ES-I3 (cell line): ENCODE measurements at regions not wholly inside any gene's neighbourhood (a gene's known extent, or its start where the extent isn't known, plus 50 kb on each side); places are given as distances from the start of the nearest gene placed in this dataset.

Source experiments
- H3K36me3 ChIP-seq: 2 replicates; pipeline ENCODE4 v1.6.1; 2013; ENCODE audit warnings: mild to moderate bottlenecking, low read length, control low read depth, moderate library complexity; ENCODE audit not compliant: insufficient read depth
- H3K4me1 ChIP-seq: 2 replicates; pipeline ENCODE4 v1.6.1; 2013; ENCODE audit warnings: mild to moderate bottlenecking, control low read depth, low read length; ENCODE audit not compliant: insufficient read depth
- H3K9ac ChIP-seq: 2 replicates; pipeline ENCODE4 v1.6.1; 2013; ENCODE audit warnings: low read depth, mild to moderate bottlenecking, low read length, moderate library complexity
- H3K9me3 ChIP-seq: 2 replicates; pipeline ENCODE4 v1.6.1; 2013; ENCODE audit warnings: mild to moderate bottlenecking, low read length, moderate library complexity; ENCODE audit not compliant: control insufficient read depth, insufficient read depth

DNA sequence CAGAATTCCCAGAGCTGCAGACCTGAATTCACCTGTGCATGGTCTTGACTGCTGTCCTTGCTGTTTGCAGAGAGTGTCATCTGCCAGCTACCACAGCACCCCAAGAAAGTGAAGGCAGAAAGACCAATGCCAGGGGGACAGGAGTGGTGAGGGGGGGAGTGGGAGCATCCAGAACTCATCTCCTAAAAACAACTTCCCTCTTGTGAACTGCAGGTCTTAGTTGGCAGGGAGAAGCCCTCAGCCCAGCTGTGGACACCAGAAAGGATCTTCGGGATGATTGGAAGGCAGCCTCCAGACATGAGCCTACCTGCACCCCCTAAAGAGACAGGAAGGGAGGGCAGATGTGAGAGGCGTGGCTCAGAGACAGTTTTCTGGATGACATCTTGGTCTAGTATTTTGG lies 615.8 kb upstream of the MGMT start:
- H3K36me3 ChIP-seq, result no peaks in the 10 kb centered on the region
- no peaks in the 10 kb centered on the region for H3K9me3 ChIP-seq
- H3K9ac ChIP-seq, result no peak overlapping the region
- H3K4me1 ChIP-seq, result no peaks in the 10 kb centered on the region

- Histone ChIP-seq H3K36me3 (no peaks in the 10 kb centered on the region), H3K9ac (no peak overlapping the region), H3K4me1 (no peaks in the 10 kb centered on the region), H3K9me3 (no peaks in the 10 kb centered on the region)
Observed at GRCh38 chr10:128851726-128852125, 615.3 kb upstream of the MGMT start.

DNA sequence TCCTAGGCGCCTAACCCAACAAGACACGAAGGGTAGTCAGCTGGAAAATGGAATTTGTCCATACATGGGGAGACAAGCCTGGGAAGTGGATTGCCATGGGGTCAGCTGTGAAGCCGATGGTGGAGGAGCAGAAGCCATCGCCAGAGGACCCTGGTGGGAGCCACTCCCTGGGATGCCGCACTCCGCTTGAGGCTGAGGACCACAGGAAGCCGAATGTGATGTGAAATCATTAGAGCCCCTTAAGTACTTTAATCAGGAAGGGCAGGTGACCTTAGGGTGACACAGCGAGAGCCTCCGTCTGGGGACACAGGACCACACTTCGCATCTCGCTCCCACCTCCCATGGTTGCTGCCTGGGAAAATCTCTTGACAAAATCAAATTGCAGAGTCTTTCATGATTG lies 614.6 kb upstream of the MGMT start:
- Histone ChIP-seq H3K36me3 (no peaks in the 10 kb centered on the region), H3K4me1 (no peaks in the 10 kb centered on the region), H3K9ac (no peak overlapping the region), H3K9me3 (no peaks in the 10 kb centered on the region)

DNA sequence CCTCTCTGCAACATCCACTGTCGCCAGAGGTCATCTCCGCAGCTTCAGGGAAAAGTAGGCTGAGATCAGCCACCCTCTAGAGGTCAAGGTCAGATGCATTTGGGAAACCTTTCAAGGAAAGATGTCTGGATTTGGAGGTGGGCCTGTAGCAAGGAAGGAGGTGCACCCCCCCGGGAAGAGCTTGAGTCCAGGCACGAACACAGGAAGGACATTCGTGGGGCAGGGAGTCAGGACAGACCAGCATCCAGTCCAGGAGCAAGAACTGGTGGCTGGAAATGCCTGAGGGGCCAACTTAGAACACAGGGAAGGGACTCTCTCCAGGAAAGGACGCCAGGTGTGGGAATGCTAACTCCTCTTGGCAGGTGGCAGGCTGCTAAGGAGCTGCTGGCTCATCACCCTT lies 614.1 kb upstream of the MGMT start:
- Histone ChIP-seq H3K9ac (no peak overlapping the region), H3K9me3 (no peaks in the 10 kb centered on the region), H3K36me3 (no peaks in the 10 kb centered on the region), H3K4me1 (no peaks in the 10 kb centered on the region)

- H3K9me3 ChIP-seq, result no peaks in the 10 kb centered on the region
- H3K36me3 ChIP-seq, result no peaks in the 10 kb centered on the region
- no peak overlapping the region for H3K9ac ChIP-seq
- no peaks in the 10 kb centered on the region for H3K4me1 ChIP-seq
Observed at GRCh38 chr10:128853537-128853936, 613.5 kb upstream of the MGMT start.

DNA sequence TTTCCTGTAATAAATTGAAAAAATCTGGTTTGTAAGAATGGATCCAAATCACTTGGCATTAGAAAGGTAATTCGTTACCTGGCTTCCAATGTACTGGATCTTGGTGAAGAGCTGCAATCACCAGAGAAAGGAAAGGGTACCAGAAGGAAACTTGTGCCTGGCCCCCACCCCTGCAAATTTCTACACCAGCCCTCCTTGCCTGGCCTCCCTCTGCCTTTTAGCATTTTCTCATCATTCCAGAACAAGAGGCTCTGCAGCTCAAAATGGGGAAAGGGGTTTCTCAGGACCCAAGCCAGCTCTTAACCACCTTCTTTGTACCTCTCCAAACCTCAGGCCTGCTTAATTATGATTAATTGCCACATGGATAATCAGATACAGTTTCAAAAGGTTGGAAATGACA lies 612.8 kb upstream of the MGMT start:
- H3K36me3 ChIP-seq, result no peaks in the 10 kb centered on the region
- H3K4me1 ChIP-seq, result no peaks in the 10 kb centered on the region
- H3K9ac ChIP-seq, result no peak overlapping the region
- no peaks in the 10 kb centered on the region for H3K9me3 ChIP-seq

GRCh38 chr10:128854963-128855362 lies 612.1 kb upstream of the MGMT start:
- no peaks in the 10 kb centered on the region for H3K9me3 ChIP-seq
- no peaks in the 10 kb centered on the region for H3K36me3 ChIP-seq
- no peak overlapping the region for H3K9ac ChIP-seq
- H3K4me1 ChIP-seq, result no peaks in the 10 kb centered on the region

- Histone ChIP-seq H3K9ac (no peak overlapping the region), H3K4me1 (no peaks in the 10 kb centered on the region), H3K36me3 (no peaks in the 10 kb centered on the region), H3K9me3 (no peaks in the 10 kb centered on the region)
Observed at GRCh38 chr10:128855618-128856428, 611.2 kb upstream of the MGMT start.

DNA sequence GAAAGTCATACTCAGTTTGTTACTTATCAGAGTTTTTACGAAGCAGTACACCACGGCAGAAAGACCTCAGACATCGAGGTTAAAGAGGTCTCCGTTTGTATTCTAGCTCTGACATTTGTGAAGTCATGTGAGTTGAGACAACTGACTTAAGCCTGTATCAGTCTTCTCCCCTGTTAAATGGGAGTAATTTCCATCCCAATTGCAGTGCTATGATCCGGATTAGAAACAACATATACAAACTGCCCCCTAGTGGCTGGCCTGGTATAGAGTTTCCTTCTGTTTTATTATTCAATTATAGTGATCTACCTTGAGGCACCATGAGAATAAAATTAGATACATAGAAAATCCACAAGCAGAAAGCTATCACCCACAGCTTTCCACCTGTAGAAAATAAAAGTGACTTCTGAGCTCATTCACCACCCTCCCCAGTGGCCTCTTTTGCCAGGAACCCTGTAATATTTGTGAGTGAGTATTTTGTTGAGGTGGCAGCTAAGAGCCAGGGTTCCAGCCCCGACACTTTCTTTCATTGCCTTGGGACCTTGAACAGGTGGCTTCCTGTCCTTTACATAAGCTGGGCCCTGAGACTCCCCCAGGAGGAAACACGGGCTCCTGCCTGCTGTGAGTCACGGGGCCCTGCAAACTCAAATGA lies 607.2 kb upstream of the MGMT start:
- Histone ChIP-seq H3K36me3 (no peaks in the 10 kb centered on the region), H3K9ac (no peak overlapping the region), H3K4me1 (no peaks in the 10 kb centered on the region), H3K9me3 (no peaks in the 10 kb centered on the region)

GRCh38 chr10:128860574-128860973 lies 606.5 kb upstream of the MGMT start:
- Histone ChIP-seq H3K9me3 (no peaks in the 10 kb centered on the region), H3K36me3 (no peaks in the 10 kb centered on the region), H3K9ac (no peak overlapping the region), H3K4me1 (no peaks in the 10 kb centered on the region)

DNA sequence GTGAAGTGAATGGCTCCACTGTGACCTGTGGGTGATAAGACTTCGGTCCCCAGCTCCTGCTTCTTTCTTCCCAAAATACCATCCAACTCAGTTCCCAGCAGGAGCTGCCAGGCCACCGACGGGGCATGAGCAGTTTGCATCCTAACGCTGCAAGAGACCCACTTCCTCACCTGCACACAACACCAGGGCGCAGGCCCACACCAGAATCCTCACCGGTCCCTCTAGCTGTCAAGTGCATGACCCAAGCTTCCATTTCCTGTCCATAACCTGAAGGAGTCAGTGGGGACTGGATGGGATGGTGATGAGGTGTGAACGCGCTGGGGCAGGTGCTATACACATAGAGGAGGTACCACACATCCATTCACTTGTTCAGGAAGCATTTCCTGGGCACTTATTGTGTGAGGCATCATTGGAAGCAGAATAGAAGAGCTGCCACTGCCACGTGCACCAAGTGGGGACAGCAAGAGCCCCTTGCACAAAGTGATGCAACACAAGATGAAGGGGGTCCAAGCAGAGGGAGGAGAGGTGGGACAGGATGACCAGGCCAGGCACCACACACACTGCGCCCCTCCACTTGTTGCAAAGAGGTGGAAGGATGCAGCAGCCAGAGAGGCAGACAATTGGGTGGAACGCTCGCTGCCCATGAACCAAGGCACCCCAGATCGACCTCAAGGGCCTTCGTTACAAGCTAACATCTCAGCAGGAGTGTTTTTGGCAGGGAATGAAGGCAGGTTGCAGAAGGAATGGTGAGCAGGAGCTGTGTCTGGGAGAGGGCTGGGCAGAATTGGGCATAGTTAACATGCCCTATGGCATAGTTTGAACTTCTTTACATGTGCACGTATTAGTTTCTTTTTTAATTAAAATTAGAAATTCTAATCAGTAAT lies 605.8 kb upstream of the MGMT start:
- H3K9me3 ChIP-seq, result no peaks in the 10 kb centered on the region
- H3K9ac ChIP-seq, result no peak overlapping the region
- no peaks in the 10 kb centered on the region for H3K36me3 ChIP-seq
- H3K4me1 ChIP-seq, result no peaks in the 10 kb centered on the region

GRCh38 chr10:128863411-128863810 lies 603.6 kb upstream of the MGMT start:
- Histone ChIP-seq H3K36me3 (no peaks in the 10 kb centered on the region), H3K4me1 (no peaks in the 10 kb centered on the region), H3K9me3 (no peaks in the 10 kb centered on the region), H3K9ac (no peak overlapping the region)

DNA sequence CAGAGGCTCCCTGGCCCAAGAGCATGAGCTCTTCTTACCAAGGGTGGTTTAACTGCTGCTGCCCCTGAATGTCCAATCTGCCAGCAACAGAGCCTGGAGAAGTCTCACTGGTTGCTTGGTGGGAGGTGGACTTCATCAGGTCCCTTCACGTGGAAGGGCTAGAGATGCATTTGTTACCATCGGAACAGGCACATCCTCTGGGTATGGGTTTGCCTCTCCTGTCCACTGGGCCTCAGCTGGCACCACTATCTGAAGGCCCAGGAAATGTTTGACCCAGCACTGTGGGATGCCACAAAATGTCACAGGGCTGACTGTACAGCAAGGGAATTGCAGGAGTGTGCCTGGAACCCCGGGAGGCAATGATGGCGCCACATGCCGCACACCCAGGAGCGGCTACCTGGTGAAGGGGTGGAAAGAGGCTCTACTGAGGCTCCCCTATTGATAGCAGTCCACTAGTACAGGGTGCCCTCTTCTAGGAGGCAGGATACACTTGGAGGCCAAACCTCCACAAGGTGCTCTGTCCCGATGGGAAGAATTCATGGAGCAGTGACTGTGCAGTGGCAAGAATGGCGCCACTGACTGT lies 603.1 kb upstream of the MGMT start:
- Histone ChIP-seq H3K4me1 (no peaks in the 10 kb centered on the region), H3K36me3 (no peaks in the 10 kb centered on the region)

GRCh38 chr10:128864554-128865295 lies 602.3 kb upstream of the MGMT start:
- Histone ChIP-seq H3K9me3 (no peaks in the 10 kb centered on the region; the same call in 1 of the 2 replicates), H3K4me1 (no peaks in the 10 kb centered on the region), H3K9ac (no peak overlapping the region), H3K36me3 (no peaks in the 10 kb centered on the region)

More for the DNA sequence above, 603.1 kb upstream of the MGMT start:
- H3K9ac ChIP-seq, result no peak overlapping the region
- no peaks in the 10 kb centered on the region for H3K9me3 ChIP-seq
